HG03565 (cell line): ENCODE measurements at regions not wholly inside any gene's neighbourhood (a gene's known extent, or its start where the extent isn't known, plus 50 kb on each side); places are given as distances from the start of the nearest gene placed in this dataset.
A peak's percentile ranks its signal among the peaks of the same experiment; 100 is the strongest.

Experiments
- ATAC-seq: cut with Tn5 transposase; IDR thresholded peaks from one replicate; pipeline ENCODE4 v1.9.1; 2021; ENCODE audit warnings: mild to moderate bottlenecking, moderate library complexity; ENCODE audit not compliant: unreplicated experiment

DNA sequence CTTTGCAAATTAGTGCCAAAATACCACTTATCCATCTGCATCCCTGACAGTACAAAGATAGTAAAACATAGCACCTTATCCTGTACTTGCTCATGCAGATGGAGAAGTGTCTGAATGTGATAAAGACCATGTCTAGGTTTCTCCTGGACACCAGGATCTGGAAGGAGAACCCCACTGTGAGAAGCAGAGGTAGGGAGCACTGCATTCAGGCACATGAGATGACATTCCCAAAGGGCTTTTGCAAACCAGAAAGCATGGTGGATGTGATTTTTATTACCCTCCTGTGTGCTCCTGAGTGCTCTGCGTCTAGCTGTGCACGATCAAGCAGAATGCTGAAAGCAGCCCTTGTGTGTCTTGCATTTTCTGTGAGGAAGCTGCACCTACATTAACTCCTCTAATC, 857.6 kb upstream of the ID2 start:
- no peak for ATAC-seq

DNA sequence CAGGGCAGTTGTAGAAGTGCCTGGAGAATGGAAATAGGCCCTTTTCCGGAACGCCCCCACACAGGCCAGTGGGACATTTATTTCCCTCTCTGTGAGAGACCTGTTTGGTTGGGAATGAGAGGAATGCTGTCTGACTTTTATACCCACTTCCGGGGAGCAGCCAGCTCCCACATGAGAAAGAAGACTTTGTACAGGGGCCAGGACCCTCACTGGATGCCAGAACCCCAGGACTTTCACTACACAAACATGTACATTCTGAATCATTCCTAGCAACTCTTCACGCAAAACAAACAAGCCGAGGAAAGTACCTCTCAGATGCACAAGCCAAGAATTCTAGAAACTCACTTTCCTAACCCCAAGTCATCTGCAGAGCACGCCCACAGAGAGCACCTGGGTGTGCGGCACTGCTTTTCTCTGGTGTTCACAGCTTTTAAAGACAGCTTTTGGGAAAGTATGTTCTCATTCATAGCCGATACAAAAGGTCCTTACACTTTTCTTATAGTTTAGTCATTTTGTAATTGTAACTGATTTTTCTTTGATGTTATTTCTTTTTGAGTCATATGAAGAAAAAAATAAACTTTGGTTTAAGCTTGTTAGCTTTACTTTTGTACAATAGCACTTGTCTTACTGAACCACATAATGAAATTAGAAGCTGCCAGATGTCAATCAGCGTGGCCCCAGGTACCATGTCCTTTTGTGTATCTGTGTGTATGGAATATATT, 856.1 kb upstream of the ID2 start:
- ATAC-seq = peak; percentile 79

DNA sequence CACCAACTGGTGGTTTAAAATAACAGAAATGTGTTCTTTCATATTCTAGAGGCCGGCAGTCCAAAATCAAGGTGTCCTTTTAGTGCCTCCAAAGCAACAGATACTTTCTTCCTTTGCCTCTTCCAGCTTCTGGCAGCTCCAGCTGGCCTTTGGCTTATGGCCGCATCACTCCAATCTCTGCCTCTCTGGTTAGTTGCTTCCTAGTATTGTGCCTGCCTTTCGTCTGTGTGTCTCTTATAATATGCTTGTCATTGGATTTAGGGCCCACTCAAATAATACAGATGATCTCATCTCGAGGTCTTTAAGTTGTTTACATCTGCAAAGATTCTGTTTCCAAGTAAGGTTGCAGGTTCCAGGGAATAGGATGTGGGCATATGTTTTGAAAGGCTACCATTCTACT, 855.2 kb upstream of the ID2 start:
- ATAC-seq = no peak

DNA sequence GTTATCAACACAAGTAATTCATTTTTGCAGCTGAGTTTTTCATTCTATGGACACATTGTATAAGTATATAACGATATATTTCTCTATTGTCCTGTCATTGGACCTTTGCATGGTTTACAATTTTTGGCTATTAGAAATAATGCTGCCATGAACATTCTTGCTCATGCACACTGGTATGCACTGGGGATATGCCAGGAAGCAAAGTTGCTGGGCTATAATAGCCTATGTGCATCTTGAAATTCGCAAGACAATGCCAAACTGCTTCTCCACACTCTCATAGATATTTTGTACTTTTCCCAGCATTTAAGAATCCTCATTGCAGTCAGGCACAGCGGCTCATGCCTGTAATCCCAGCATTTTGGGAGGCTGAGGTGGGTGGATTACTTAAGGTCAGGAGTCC, 852.6 kb upstream of the ID2 start:
- ATAC-seq = no peak

DNA sequence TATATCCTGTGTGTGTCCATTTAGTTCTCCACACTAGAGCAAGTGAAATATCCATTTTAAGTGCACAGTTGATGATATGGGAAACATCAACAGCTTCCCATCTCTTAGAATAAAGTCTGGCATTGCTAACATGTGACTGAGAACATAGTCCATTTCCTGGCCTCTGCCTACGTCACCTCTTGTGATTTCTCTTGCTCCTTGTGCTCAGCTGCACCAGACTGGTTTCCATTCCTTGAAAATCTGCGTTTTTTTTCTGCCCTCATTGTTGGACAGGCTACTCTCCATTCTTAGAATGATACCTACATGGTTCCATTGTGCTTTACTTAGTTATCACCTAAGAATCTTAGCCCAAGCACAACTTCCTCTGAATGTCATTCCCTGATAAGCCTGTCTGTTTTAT, 851.2 kb upstream of the ID2 start:
- no peak for ATAC-seq

DNA sequence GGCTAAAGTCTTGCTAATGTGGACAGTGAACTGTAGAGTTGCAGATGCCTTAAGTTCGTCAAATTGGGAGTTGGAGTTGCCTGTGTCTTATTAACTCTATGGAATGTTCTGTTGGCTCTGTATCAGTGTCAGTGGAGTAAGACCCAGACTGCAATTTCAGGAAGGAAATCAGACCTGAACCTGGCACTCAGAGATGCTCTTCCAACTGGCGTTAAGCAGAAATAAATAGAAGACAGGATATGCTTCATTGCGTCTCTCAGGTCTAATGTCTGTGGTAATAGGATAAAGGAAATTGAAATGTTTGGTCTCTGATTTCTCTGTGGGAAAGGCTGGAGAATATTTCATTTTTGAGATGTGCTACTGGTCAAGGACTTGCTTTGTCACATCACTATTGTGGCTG, 846.7 kb upstream of the ID2 start:
- ATAC-seq = no peak

DNA sequence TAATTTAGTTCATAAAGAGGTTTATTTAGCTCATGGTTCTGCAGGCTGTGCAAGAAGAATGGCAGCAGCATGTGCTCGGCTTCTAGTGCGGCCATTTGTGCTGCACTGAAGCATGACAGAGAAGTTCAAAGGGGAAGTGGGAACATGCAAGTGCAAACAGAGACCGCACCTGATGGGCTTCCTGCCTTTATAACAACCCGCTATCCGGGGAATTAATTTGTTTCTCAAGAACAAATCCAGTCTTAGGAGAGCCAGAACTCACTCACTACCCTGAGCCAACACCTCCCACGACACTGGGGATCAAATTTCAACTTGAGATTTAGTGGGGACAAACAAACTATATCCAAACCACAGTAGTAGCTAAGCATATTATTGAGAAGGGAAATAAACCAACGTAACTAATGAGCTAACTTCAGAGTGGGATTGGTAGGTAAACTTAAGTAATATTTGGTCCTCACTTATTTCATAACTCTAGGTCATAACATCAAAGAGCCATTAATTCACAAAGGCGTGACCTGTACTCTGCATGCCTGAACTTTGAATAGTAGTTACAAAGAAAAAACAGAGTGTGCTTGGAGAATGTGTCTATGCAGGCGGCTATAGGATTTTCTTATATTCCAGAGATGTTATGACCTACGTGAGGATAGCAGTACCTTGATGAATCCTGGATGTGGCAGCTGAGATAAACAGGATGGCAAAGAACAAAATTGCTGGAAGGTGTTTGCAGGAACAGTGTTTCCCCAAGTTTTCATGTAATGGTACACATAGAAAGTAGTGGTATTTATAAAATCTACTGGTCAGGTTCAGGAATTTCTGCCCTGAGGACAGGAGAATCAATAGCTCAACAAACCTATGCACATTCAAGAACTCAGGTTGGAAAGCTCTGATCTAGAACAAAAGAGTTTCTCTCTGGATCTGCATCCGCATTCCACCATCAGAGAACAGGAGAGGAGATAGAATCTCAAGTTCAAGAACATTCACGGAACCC, 845.9 kb upstream of the ID2 start:
- peak; percentile 70 for ATAC-seq

DNA sequence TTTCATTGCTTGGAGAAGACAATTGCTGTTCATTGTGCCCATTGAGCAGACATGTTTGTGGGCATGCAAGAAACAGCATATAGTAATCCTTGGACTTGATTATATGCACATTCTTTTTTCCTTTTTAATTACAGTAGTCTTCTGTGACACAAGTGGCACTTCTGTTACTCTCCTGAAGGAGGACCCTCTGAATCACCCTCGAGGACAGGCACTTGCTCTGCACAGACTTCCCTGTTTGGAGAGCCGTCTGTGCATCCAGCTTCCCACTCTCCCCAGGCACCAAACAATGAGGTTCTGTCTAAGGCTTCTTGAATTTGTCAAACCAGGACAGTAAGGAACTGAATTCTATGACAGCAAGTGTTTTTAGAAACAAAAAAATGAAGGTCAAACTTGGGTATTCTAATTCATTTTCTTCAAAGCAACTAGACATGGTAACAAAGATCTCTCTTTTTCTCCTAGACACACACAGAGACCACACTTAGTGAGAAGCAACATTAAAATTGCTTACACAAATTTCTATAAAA, 844.6 kb upstream of the ID2 start:
- ATAC-seq = no peak

DNA sequence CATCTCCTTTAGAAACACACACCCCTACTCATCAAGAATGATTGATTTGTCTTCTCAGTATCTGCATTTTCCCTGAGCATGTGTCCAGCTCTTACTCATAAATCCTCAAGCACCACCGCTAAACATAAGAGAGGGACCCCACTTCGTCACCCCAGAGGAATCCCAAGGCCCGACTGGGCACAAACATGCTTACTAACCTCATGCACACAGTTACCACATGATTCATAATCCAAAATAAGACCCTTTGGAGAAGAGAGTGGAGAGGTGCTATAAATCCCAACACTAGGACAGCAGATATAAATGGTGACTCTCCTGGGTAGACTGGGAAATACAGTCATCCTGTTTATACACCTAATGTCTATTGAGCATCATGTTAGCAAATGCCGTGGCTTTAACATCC, 843.2 kb upstream of the ID2 start:
- no peak for ATAC-seq

DNA sequence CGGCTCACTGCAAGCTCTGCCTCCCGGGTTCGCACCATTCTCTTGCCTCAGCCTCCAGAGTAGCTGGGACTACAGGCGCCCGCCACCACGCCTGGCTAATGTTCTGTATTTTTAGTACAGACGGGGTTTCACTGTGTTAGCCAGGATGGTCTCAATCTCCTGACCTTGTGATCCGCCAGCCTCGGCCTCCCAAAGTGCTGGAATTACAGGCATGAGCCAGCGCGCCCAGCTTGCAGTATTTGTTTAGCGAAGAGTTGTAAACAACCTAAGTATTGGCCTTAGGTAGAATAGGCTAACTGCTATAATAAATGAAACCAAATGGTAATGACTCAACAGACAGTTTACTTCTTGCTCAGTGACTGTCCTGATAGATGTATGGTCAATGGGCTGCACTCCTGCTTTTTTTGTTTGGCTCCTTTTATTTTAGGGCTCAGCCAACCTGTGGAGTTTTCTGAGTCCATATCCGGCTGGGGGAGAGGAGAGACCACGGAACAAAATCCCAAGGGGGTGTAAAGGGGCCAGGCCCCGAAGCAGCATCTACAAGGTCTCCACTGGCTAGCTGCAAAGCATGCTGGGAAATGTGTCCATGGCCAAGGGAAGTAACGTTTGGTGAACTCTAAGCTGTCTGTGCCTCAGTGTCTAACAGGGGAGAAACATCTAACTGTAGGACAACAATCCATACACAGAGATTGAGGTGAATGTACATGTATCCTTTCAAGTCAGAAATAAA, 841.0 kb upstream of the ID2 start:
- ATAC-seq = no peak

DNA sequence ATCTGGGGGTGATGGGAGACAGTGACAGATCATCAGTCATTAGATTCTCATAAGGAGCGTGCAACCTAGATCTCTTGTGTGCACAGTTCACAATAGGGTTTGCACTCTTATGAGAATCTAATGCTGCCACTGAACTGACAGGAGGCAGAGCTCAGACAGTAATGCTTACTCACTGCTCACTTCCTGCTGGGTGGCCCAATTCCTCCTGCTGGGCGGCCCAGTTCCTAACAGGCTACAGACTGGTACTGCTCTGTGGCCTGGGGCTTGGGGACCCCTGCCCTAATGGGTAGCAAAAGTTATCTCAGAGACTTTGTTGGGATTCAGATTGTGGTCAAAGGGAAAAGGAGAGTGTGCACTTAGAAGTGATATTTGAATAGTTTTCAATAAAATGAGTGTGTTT, 840.1 kb upstream of the ID2 start:
- no peak for ATAC-seq

DNA sequence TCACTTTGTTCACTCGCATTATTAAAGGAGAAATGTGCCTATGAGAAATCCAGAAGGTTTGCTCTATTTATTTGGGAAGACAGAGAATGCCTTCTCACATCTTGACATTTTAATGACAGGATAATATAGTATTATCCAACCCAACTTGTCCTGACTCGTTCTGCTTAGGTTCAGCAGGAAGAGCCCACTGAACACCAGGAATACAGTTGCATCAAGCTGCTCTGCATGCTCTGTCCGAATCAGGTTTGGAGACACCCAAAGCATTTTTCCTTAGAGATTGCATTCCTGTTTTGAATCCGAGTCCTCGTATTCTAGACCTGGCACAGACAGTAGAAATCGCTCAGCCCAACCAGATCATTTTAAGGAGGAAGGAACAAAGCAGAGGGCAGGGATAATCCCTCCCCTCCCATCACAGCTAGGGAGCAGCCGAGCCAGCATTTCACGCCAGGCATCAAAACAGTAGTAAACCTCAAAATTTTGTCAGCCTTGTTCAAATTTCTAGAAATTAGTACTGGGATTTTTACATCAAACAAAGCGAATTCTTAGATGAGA, 837.4 kb upstream of the ID2 start:
- ATAC-seq = no peak

DNA sequence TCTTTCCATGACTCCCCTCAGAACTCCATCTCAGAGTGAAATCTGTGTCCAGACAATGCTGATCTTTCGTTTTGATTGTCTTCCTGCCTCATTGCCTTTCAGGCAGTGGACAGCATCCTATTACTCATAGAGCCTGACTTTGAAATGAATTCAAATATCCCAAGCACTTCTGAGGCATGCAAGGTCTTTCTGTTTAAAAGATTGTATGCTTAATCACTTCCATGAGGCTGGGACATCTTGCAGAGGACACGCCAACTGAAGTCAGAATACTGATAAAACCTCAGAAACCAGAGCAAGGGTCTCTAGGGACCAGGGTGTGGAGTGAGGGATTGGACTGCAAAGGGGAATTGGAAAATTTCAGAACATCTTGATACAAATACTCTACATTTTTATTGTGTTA, 836.5 kb upstream of the ID2 start:
- no peak for ATAC-seq

DNA sequence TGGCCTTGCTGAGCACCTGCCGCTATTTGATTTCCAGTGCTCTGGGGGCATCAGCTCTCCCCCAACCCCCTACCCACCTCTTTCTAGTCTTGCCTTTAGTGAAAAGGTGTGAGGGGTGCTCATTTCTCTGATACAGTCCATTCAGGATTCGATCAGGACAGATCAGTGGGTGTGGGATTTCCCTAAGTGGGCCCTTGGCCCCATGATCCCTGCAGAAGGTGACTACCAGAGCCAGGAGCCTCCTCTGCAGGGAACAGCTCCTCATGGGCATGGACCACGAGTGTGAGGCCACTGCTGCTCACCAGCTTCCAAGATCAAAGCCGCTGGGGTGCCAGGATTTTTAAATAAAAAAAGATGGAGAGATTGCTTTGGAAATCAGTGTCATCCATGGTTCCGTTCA, 835.2 kb upstream of the ID2 start:
- no peak for ATAC-seq

DNA sequence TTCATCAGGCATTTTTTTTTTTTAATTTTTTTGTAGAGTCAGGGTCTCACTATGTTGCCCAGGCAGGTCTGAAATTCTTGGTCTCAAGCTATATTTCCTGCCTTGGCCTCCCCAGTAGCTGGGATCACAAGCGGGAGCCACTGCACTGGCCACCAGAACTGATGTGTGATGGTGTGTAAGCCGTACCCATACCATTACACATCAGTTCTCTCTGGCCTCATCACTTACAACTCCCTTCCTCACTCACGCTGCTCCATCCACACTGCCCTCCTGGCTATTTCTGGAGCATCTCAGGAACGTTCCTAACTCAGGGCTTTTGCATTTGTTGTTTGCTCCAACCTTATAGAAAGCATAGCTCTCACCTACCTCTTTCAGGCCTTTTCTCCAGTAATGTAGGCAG, 834.5 kb upstream of the ID2 start:
- ATAC-seq = no peak

DNA sequence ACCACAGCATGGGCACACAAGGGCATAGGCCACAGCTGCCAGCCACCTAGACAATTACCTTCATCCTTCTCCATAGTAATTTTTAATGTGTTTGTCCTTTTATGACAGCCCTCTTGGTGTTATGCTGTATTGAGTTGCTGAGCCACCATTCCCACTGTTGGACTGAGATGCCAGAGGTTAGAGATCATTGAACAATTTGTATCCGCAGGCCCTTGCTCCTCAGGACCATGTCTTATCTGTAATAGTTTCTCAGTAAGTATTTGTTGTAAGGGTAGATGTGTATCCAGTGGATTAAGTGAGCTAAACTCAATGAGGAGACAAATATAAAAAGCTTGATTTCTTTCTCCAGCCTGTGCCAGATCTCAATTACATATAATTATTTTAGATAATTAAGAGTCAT, 832.8 kb upstream of the ID2 start:
- ATAC-seq = no peak

DNA sequence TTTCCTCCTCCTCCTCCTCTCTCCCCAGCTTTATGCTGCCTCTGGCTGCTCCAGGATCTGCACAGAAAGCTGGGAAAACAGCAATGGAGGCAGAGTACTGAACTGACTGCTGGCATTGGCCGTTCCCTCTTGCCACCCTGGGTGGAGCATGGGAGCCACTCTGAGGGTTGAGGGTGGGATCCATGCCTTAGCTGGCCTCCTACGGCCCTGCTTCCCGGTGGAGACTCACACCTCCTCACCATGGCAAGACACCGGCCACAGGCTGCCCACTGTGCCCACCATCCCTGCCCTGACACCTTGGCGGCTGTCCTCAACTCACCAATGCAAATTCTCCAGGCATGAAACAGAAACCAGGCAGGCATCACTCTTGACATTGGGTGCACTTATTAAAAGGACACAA, 832.3 kb upstream of the ID2 start:
- ATAC-seq = no peak

DNA sequence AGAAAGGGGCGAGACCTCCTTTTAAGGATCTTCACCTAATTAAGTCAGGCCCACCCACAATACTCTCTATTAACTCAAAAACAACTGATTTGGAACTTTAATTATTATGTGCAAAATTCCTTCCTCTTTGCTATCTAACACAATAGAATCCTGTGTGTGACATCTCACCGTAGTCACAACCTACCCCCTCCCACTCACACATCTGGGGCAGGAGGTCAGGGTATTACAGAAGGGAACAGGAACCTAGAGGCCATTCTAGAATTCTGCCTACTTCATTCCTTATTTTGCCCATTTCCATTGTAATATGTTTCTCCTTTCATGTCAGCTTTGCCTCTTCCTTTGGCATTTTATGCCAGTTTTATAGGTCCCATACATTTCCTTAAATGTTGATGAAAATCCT, 829.3 kb upstream of the ID2 start:
- no peak for ATAC-seq

DNA sequence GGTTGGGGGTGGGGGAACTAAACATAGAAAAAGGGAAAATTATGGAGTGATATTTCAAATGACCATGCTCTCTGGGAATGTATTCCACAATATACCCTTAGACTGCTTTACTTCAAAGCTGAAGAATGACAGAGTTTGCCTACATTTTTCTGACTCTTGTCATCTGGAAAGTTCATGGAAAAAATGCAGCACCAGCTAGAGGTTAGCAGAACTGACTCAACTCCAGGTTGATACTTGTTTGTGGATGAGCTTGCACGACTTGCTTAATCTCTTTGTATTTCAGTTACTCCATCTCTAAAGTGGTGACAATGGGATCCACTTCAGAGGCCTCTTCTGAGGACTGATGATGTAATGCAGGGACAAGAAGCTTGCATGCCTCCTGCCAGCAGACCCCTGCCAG, 824.0 kb upstream of the ID2 start:
- ATAC-seq = no peak

DNA sequence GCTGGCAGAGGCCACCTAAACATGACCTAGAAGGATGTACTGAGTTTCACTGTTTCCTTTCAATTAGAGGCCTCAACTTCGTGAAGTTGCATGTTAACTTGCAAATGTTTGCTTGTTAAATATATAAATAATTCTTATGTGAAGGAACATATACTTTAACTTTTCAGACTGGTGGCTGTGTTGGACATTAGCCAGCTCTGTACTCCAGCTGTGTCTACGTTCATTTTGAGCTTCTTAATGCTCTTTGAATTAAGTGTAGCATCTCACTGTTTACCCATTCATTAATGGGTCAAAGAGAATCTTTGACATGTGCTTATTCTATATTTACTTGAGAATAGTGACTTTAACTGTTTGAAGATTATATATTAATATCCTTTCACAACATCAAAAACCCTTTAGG, 823.2 kb upstream of the ID2 start:
- no peak for ATAC-seq

DNA sequence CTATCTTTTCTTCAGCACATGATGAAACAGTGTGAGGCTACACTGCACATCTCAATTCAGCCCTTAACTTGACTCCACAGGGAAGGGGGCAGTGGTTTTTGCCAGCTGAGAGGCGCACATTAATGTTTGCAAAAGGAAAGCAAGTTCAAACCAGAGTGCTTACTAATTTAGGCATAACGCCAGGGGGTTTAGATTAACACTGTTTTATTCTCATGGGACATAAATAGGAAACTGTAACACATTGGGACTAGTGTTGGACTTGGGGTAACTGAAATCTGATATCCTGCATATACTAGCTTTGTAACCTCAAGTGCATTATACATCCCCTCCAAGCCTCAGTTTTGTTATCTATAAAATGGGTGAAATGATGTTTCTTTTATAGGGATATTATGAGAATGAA, 821.2 kb upstream of the ID2 start:
- ATAC-seq = no peak
